HEK293 (cell line): ENCODE measurements at regions not wholly inside any gene's neighbourhood (a gene's known extent, or its start where the extent isn't known, plus 50 kb on each side); places are given as distances from the start of the nearest gene placed in this dataset.

ENCODE experiments used
- GFI1B ChIP-seq: fragments of 450-650 bp; formaldehyde crosslinking; IDR thresholded peaks from 2 replicates; pipeline ENCODE4 v1.5.1; 2016; ENCODE audit warnings: missing biosample characterization, missing genetic modification characterization
- GLI4 ChIP-seq: fragments of 450-650 bp; formaldehyde crosslinking; IDR thresholded peaks from 2 replicates; pipeline ENCODE4 v1.5.1; 2016; ENCODE audit warnings: missing biosample characterization, missing genetic modification characterization
- HIC1 ChIP-seq: fragments of 450-650 bp; formaldehyde crosslinking; IDR thresholded peaks from 2 replicates; pipeline ENCODE4 v1.5.1; 2016; ENCODE audit warnings: missing biosample characterization, missing genetic modification characterization
- KLF1 ChIP-seq: fragments of 450-650 bp; formaldehyde crosslinking; IDR thresholded peaks from 2 replicates; pipeline ENCODE4 v1.5.1; 2016; ENCODE audit warnings: missing biosample characterization, missing genetic modification characterization
- KLF16 ChIP-seq: fragments of 450-650 bp; formaldehyde crosslinking; IDR thresholded peaks from 2 replicates; pipeline ENCODE4 v1.5.1; 2017; ENCODE audit warnings: missing biosample characterization, missing genetic modification characterization
- PRDM1 ChIP-seq: fragments of 450-650 bp; formaldehyde crosslinking; IDR thresholded peaks from 2 replicates; pipeline ENCODE4; 2016; ENCODE audit warnings: missing biosample characterization, missing genetic modification characterization
- PRDM4 ChIP-seq: fragments of 450-650 bp; formaldehyde crosslinking; IDR thresholded peaks from 2 replicates; pipeline ENCODE4 v1.5.1; 2017; ENCODE audit warnings: missing biosample characterization, missing genetic modification characterization
- REST ChIP-seq: fragments of 450-650 bp; formaldehyde crosslinking; IDR thresholded peaks from 2 replicates; pipeline ENCODE4 v1.5.1; 2016; ENCODE audit warnings: missing biosample characterization, missing genetic modification characterization
- SP3 ChIP-seq: fragments of 450-650 bp; formaldehyde crosslinking; IDR thresholded peaks from 2 replicates; pipeline ENCODE4 v1.5.1; 2016; ENCODE audit warnings: missing biosample characterization, missing genetic modification characterization
- ZBTB1 ChIP-seq: fragments of 450-650 bp; formaldehyde crosslinking; IDR thresholded peaks from 2 replicates; pipeline ENCODE4 v1.5.1; 2016; ENCODE audit warnings: missing biosample characterization, missing genetic modification characterization
- ZNF16 ChIP-seq: fragments of 450-650 bp; formaldehyde crosslinking; IDR thresholded peaks from 2 replicates; pipeline ENCODE4 v1.5.1; 2016; ENCODE audit warnings: low read depth, missing biosample characterization, missing genetic modification characterization
- ZNF2 ChIP-seq: fragments of 450-650 bp; formaldehyde crosslinking; IDR thresholded peaks from 2 replicates; pipeline ENCODE4 v1.5.1; 2016; ENCODE audit warnings: missing biosample characterization, missing genetic modification characterization
- ZNF274 ChIP-seq, 2 experiments: fragments of 200-500 bp in 1 of 2; fragments of 450-650 bp in 1 of 2; sonication (Bioruptor generic) in 1 of 2; formaldehyde crosslinking in 1 of 2; IDR thresholded peaks; 2 replicates each; pipeline versions ENCODE4 v1.5.1 to v1.6.1; 2014 to 2016; ENCODE audit warnings: borderline replicate concordance in 1 of 2, inconsistent platforms in 1 of 2, low read length in 1 of 2, missing biosample characterization in 1 of 2, missing genetic modification characterization in 1 of 2
- ZNF335 ChIP-seq: fragments of 450-650 bp; formaldehyde crosslinking; conservative IDR thresholded peaks from 2 replicates; pipeline ENCODE4 v1.5.1; 2016; ENCODE audit warnings: missing biosample characterization, missing genetic modification characterization
- ZNF366 ChIP-seq: fragments of 450-650 bp; formaldehyde crosslinking; conservative IDR thresholded peaks from 2 replicates; pipeline ENCODE4 v1.5.1; 2016; ENCODE audit warnings: missing biosample characterization, missing genetic modification characterization
- ZNF394 ChIP-seq: fragments of 450-650 bp; formaldehyde crosslinking; IDR thresholded peaks from 2 replicates; pipeline ENCODE4 v1.5.1; 2016; ENCODE audit warnings: missing biosample characterization, missing genetic modification characterization, mild to moderate bottlenecking, moderate library complexity, borderline replicate concordance
- ZNF560 ChIP-seq: fragments of 450-650 bp; formaldehyde crosslinking; IDR thresholded peaks from 2 replicates; pipeline ENCODE4 v1.5.1; 2017; ENCODE audit warnings: missing biosample characterization, missing genetic modification characterization, borderline replicate concordance
- ZNF561 ChIP-seq: fragments of 450-650 bp; IDR thresholded peaks from 2 replicates; pipeline ENCODE4 v1.5.1; 2018; ENCODE audit warnings: missing biosample characterization, missing genetic modification characterization, borderline replicate concordance
- ZNF600 ChIP-seq: fragments of 450-650 bp; formaldehyde crosslinking; IDR thresholded peaks from 2 replicates; pipeline ENCODE4 v1.5.1; 2016; ENCODE audit warnings: missing biosample characterization, missing genetic modification characterization
- ZNF76 ChIP-seq: fragments of 450-650 bp; formaldehyde crosslinking; IDR thresholded peaks from 2 replicates; pipeline ENCODE4; 2016; ENCODE audit warnings: low read depth, missing biosample characterization, missing genetic modification characterization, borderline replicate concordance
- ZXDB ChIP-seq: fragments of 450-650 bp; formaldehyde crosslinking; IDR thresholded peaks from 2 replicates; pipeline ENCODE4 v1.5.1; 2016; ENCODE audit warnings: missing biosample characterization, missing genetic modification characterization
- TF ChIP-seq, protein P1 (sequence below): fragments of 450-650 bp; formaldehyde crosslinking; IDR thresholded peaks from 2 replicates; pipeline ENCODE4 v1.5.1; 2016; ENCODE audit warnings: missing biosample characterization, missing genetic modification characterization
- TF ChIP-seq, protein P2 (sequence below): fragments of 450-650 bp; formaldehyde crosslinking; IDR thresholded peaks from 2 replicates; pipeline ENCODE4 v1.5.1; 2016; ENCODE audit warnings: missing biosample characterization, missing genetic modification characterization

DNA sequence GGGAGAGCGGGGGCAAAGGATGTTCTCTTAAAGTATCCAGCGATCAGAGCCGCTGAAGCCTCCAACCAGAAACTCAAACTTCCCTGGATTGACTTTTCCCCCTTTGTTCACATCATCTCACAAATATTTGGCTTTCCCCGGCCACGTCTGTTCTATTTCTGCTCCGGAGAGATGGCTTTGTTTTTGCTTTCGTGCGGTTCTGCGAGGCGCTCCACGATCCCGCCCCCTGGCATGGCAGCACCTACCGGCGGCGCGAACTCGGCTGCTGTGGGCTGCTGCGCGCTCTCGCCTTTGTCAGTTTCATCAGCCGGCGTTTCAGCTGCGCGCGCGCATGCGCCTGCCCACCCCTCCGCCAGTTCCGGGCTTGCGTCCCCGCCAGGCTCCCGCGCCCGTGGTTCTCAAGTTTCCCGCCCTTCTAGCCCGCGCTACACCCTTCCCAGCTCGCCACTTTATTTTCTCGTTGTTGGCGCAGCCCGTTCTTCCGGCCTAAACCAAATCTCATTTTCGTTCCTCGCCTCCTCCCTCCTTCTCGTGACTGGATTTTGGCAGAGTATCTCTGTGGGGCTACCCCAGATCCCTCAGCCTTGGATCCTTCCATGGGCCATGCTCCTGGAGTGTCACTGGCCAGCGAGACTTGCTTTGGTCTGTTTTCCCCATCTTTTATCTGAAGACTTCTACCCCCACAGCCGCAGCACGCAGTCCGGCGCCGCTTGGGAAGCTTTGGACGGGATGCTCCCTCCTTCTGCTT, 98.0 kb downstream of the INSIG2 start (continued):
- TF ChIP-seq ZNF335 (tag by site-specific recombination) (peak; percentile 64), ZNF600 (tag by site-specific recombination) (0 out of 2 replicates have a peak, but pooled peaks have one; percentile 40), GLI4 (tag by site-specific recombination) (no peak), ZNF560 (no peak), ZNF366 (tag by site-specific recombination) (peak; percentile 73), ZXDB (tag by site-specific recombination) (peak; percentile 90), ZNF394 (tag by site-specific recombination) (no peak; the same call in 1 of the 2 replicates), ZNF16 (tag by site-specific recombination) (no peak), ZNF561 (tag by site-specific recombination) (0 out of 2 replicates have a peak, but pooled peaks have one; percentile 55), GFI1B (tag by site-specific recombination) (no peak), ZNF2 (tag by site-specific recombination) (0 out of 2 replicates have a peak, but pooled peaks have one; percentile 2), HIC1 (tag by site-specific recombination) (peak; percentile 91), PRDM1 (tag by site-specific recombination) (0 out of 2 replicates have a peak, but pooled peaks have one; percentile 14), ZNF274 (IDR thresholded peaks at IDR 0.05; ENCODE audit: low read length) (no peak), ZNF274 (tag by site-specific recombination; IDR thresholded peaks at IDR 0.05; ENCODE audit: borderline replicate concordance) (no peak), REST (tag by site-specific recombination) (no peak), SP3 (tag by site-specific recombination) (peak; percentile 45; the same call in 1 of the 2 replicates), KLF16 (tag by site-specific recombination) (peak; percentile 31; the same call in 1 of the 2 replicates), PRDM4 (tag by site-specific recombination) (peak; percentile 54; the same call in 1 of the 2 replicates), KLF1 (tag by site-specific recombination) (0 out of 2 replicates have a peak, but pooled peaks have one; percentile 23), ZBTB1 (tag by site-specific recombination) (no peak), ZNF76 (tag by site-specific recombination) (peak; percentile 79; the same call in 1 of the 2 replicates)
- TF ChIP-seq, protein P1, sequence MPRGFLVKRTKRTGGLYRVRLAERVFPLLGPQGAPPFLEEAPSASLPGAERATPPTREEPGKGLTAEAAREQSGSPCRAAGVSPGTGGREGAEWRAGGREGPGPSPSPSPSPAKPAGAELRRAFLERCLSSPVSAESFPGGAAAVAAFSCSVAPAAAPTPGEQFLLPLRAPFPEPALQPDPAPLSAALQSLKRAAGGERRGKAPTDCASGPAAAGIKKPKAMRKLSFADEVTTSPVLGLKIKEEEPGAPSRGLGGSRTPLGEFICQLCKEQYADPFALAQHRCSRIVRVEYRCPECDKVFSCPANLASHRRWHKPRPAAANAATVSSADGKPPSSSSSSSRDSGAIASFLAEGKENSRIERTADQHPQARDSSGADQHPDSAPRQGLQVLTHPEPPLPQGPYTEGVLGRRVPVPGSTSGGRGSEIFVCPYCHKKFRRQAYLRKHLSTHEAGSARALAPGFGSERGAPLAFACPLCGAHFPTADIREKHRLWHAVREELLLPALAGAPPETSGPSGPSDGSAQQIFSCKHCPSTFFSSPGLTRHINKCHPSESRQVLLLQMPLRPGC (tag by site-specific recombination), result 0 out of 2 replicates have a peak, but pooled peaks have one; percentile 30
- TF ChIP-seq, protein P2, sequence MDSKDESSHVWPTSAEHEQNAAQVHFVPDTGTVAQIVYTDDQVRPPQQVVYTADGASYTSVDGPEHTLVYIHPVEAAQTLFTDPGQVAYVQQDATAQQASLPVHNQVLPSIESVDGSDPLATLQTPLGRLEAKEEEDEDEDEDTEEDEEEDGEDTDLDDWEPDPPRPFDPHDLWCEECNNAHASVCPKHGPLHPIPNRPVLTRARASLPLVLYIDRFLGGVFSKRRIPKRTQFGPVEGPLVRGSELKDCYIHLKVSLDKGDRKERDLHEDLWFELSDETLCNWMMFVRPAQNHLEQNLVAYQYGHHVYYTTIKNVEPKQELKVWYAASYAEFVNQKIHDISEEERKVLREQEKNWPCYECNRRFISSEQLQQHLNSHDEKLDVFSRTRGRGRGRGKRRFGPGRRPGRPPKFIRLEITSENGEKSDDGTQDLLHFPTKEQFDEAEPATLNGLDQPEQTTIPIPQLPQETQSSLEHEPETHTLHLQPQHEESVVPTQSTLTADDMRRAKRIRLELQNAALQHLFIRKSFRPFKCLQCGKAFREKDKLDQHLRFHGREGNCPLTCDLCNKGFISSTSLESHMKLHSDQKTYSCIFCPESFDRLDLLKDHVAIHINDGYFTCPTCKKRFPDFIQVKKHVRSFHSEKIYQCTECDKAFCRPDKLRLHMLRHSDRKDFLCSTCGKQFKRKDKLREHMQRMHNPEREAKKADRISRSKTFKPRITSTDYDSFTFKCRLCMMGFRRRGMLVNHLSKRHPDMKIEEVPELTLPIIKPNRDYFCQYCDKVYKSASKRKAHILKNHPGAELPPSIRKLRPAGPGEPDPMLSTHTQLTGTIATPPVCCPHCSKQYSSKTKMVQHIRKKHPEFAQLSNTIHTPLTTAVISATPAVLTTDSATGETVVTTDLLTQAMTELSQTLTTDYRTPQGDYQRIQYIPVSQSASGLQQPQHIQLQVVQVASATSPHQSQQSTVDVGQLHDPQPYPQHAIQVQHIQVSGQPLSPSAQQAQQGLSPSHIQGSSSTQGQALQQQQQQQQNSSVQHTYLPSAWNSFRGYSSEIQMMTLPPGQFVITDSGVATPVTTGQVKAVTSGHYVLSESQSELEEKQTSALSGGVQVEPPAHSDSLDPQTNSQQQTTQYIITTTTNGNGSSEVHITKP (tag by site-specific recombination), result peak; percentile 99
